Endodermal cell (in vitro differentiated cells): ENCODE measurements at regions not wholly inside any gene's neighbourhood (a gene's known extent, or its start where the extent isn't known, plus 50 kb on each side); places are given as distances from the start of the nearest gene placed in this dataset.

Experiments
- DNase-seq: peaks from one replicate; pipeline ENCODE4 v3.0.0-alpha.2; 2017
- H3K27ac ChIP-seq: 2 replicates; pipeline ENCODE4 v1.5.1; 2013; ENCODE audit warnings: mild to moderate bottlenecking, low read depth, low read length, moderate library complexity
- H3K27me3 ChIP-seq: 2 replicates; pipeline ENCODE4 v1.6.1; 2013; ENCODE audit warnings: mild to moderate bottlenecking, low read length, moderate library complexity; ENCODE audit not compliant: insufficient read depth, control insufficient read depth, poor library complexity, severe bottlenecking
- H3K36me3 ChIP-seq: 2 replicates; pipeline ENCODE4 v1.7.0; 2013; ENCODE audit warnings: mild to moderate bottlenecking, low read length, moderate library complexity; ENCODE audit not compliant: control insufficient read depth, insufficient read depth
- H3K4me1 ChIP-seq: one replicate; pipeline ENCODE4 v1.7.0; 2013; ENCODE audit warnings: low read length; ENCODE audit not compliant: control insufficient read depth, insufficient read depth
- H3K4me3 ChIP-seq: 2 replicates; pipeline ENCODE4 v1.5.1; 2013; ENCODE audit warnings: mild to moderate bottlenecking, low read length, moderate library complexity
- H3K9ac ChIP-seq: 2 replicates; pipeline ENCODE4 v1.6.1; 2013; ENCODE audit warnings: mild to moderate bottlenecking, low read length, moderate library complexity; ENCODE audit not compliant: poor library complexity, severe bottlenecking; ENCODE audit errors: extremely low read depth
- H3K9me3 ChIP-seq: 2 replicates; pipeline ENCODE4 v1.6.1; 2013; ENCODE audit warnings: mild to moderate bottlenecking, low read length, moderate library complexity; ENCODE audit not compliant: control insufficient read depth
- H3K27ac Mint-ChIP-seq: 2 replicates; pipeline ENCODE4 v1.8.0; 2020; ENCODE audit warnings: mixed read lengths
- H3K27me3 Mint-ChIP-seq: 2 replicates; pipeline ENCODE4 v1.8.0; 2021; ENCODE audit warnings: mild to moderate bottlenecking, mixed read lengths; ENCODE audit not compliant: insufficient read depth
- H3K36me3 Mint-ChIP-seq: 2 replicates; pipeline ENCODE4 v1.8.0; 2020; ENCODE audit warnings: low read depth, mixed read lengths
- H3K4me1 Mint-ChIP-seq: 2 replicates; pipeline ENCODE4 v1.8.0; 2020; ENCODE audit warnings: mixed read lengths
- H3K4me3 Mint-ChIP-seq: 2 replicates; pipeline ENCODE4 v1.8.0; 2020; ENCODE audit warnings: mild to moderate bottlenecking, moderate library complexity, mixed read lengths
- H3K9me3 Mint-ChIP-seq: 2 replicates; pipeline ENCODE4 v1.8.0; 2020; ENCODE audit warnings: mild to moderate bottlenecking, mixed read lengths
- WGBS, 2 experiments: methylation state at CpG; one replicate each; pipeline versions ENCODE4 v1.1.5 to v1.1.7; 2013; ENCODE audit warnings: missing lambda C conversion rate in 2 of 2, mixed read lengths in 1 of 2; ENCODE audit not compliant: insufficient coverage in 1 of 2, insufficient read length in 1 of 2; 5-methylcytosine and 5-hydroxymethylcytosine counted together
- TF ChIP-seq, protein P1 (sequence below): fragments of 200-600 bp; sonication (generic); conservative IDR thresholded peaks from 2 replicates; pipeline ENCODE4 v1.5.0; 2021; ENCODE audit warnings: antibody characterized with exemption, mild to moderate bottlenecking

- H3K4me1 ChIP-seq = no peaks in the 10 kb centered on the region
- H3K4me3 ChIP-seq = no peak overlapping the region
- no peaks in the 10 kb centered on the region for H3K9me3 Mint-ChIP-seq
- H3K4me1 Mint-ChIP-seq = peaks cover 4% of the 10 kb centered on the region
- H3K9me3 ChIP-seq = no peaks in the 10 kb centered on the region
- no peaks in the 10 kb centered on the region for H3K27me3 Mint-ChIP-seq
- no peaks in the 10 kb centered on the region for H3K27me3 ChIP-seq
- H3K27ac ChIP-seq = no peak overlapping the region
- H3K36me3 Mint-ChIP-seq = no peaks in the 10 kb centered on the region
- TF ChIP-seq, protein P1, sequence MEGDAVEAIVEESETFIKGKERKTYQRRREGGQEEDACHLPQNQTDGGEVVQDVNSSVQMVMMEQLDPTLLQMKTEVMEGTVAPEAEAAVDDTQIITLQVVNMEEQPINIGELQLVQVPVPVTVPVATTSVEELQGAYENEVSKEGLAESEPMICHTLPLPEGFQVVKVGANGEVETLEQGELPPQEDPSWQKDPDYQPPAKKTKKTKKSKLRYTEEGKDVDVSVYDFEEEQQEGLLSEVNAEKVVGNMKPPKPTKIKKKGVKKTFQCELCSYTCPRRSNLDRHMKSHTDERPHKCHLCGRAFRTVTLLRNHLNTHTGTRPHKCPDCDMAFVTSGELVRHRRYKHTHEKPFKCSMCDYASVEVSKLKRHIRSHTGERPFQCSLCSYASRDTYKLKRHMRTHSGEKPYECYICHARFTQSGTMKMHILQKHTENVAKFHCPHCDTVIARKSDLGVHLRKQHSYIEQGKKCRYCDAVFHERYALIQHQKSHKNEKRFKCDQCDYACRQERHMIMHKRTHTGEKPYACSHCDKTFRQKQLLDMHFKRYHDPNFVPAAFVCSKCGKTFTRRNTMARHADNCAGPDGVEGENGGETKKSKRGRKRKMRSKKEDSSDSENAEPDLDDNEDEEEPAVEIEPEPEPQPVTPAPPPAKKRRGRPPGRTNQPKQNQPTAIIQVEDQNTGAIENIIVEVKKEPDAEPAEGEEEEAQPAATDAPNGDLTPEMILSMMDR = no peak
- H3K4me3 Mint-ChIP-seq = no peak overlapping the region
- DNase-seq = no peak
- 90 to 100% methylated on average over 3 to 5 of the region's 5 CpGs for WGBS, 2 experiments
- H3K9ac ChIP-seq = no peak overlapping the region
- H3K36me3 ChIP-seq = no peaks in the 10 kb centered on the region
- no peak overlapping the region for H3K27ac Mint-ChIP-seq
These were observed 411.3 kb upstream of the AUTS2 start for GRCh38 chr7:69186974-69187373.

DNA sequence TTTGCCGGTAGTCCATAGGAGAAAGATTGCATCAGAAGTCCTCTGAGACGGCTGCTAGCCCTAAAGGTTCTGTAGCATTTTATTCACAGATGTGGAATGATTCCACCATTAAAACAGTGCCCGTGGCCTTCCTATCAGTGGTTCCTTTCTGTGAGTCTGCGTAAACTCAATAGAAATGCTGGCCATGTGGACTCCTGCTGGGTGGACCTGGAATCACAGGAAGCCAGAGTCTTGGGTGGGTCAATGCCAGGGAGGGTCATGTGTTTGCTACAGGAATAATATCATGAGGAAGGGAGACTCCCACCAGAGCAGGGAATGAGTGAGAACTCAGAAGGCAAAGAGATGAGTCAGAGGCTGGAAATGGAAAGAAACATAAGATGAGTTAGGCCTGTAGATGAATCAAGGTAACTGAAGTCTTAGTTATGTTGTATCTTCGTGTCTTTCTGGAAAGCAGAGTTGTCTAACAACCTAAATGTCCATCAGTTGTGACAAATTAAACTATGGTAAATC lies 410.4 kb upstream of the AUTS2 start:
- no peak overlapping the region for H3K4me3 Mint-ChIP-seq
- no peaks in the 10 kb centered on the region for H3K27me3 Mint-ChIP-seq

GRCh38 chr7:69189406-69189805 lies 408.9 kb upstream of the AUTS2 start:
- Histone ChIP-seq H3K4me3 (no peak overlapping the region), H3K27ac (no peak overlapping the region), H3K9ac (no peak overlapping the region), H3K27me3 (no peaks in the 10 kb centered on the region), H3K9me3 (peaks cover 6% of the 10 kb centered on the region), H3K36me3 (no peaks in the 10 kb centered on the region), H3K4me1 (no peaks in the 10 kb centered on the region)
- Mint-ChIP-seq H3K27me3 (no peaks in the 10 kb centered on the region), H3K27ac (no peak overlapping the region), H3K4me1 (no peaks in the 10 kb centered on the region), H3K36me3 (no peaks in the 10 kb centered on the region), H3K9me3 (no peaks in the 10 kb centered on the region), H3K4me3 (no peak overlapping the region)
- TF ChIP-seq, protein P1 = no peak
- DNase-seq = no peak
- 86 to 95% methylated on average over 1 to 3 of the region's 3 CpGs for WGBS, 2 experiments

More for the DNA sequence above, 410.4 kb upstream of the AUTS2 start:
- no peak for DNase-seq
- H3K36me3 ChIP-seq = no peaks in the 10 kb centered on the region
- no peak overlapping the region for H3K4me3 ChIP-seq
- Mint-ChIP-seq H3K27ac (no peak overlapping the region), H3K36me3 (no peaks in the 10 kb centered on the region), H3K4me1 (peaks cover under 1% of the 10 kb centered on the region), H3K9me3 (no peaks in the 10 kb centered on the region)
- H3K27me3 ChIP-seq = no peaks in the 10 kb centered on the region
- 96% methylated on average over 4 to 5 of the region's 5 CpGs for WGBS, 2 experiments
- no peaks in the 10 kb centered on the region for H3K9me3 ChIP-seq
- TF ChIP-seq, protein P1 = peak; percentile 41
- no peak overlapping the region for H3K9ac ChIP-seq
- no peaks in the 10 kb centered on the region for H3K4me1 ChIP-seq
- no peak overlapping the region for H3K27ac ChIP-seq
